ENCODE measurements at regions not wholly inside any gene's neighbourhood (a gene's known extent, or its start where the extent isn't known, plus 50 kb on each side); places are given as distances from the start of the nearest gene placed in this dataset.

GRCh38 chr2:129255610-129256313 is 723.7 kb upstream of the RAB6C start:
- Histone ChIP-seq H3K27me3 (no peaks in the 10 kb centered on the region), H3K4me3 (no peak overlapping the region), H3K4me1 (no peaks in the 10 kb centered on the region), H3K9me3 (no peaks in the 10 kb centered on the region), H3K27ac (no peak overlapping the region), H3K36me3 (no peaks in the 10 kb centered on the region)
- no peak for FAIRE-seq
- no peak for TF ChIP-seq CTCF (IDR thresholded peaks at IDR 0.05)
- intact Hi-C loops (cut with DNase I) = no loop called here
- WGBS, 2 donors = 62 to 77% methylated on average over 4 of the region's 4 CpGs
- DNase-seq = no peak
- ATAC-seq = no peak

GRCh38 chr2:129256642-129257041 is 722.8 kb upstream of the RAB6C start:
- DNase-seq (no peak), FAIRE-seq (no peak), ATAC-seq (no peak)
- intact Hi-C loops (cut with DNase I) = no loop called here
- Histone ChIP-seq H3K4me1 (no peaks in the 10 kb centered on the region), H3K36me3 (no peaks in the 10 kb centered on the region), H3K27ac (no peak overlapping the region), H3K4me3 (no peak overlapping the region), H3K9me3 (no peaks in the 10 kb centered on the region), H3K27me3 (no peaks in the 10 kb centered on the region)
- TF ChIP-seq CTCF (IDR thresholded peaks at IDR 0.05) = no peak
- 53 to 57% methylated on average over 2 of the region's 2 CpGs for WGBS, 2 donors

GRCh38 chr2:129262934-129263333 is 716.5 kb upstream of the RAB6C start:
- Histone ChIP-seq H3K36me3 (no peaks in the 10 kb centered on the region), H3K27me3 (no peaks in the 10 kb centered on the region), H3K9me3 (no peaks in the 10 kb centered on the region), H3K4me3 (no peak overlapping the region), H3K4me1 (no peaks in the 10 kb centered on the region), H3K27ac (no peak overlapping the region)
- DNase-seq (no peak), FAIRE-seq (no peak), ATAC-seq (no peak)
- no peak for TF ChIP-seq CTCF (IDR thresholded peaks at IDR 0.05)
- intact Hi-C loops (cut with DNase I) = no loop called here

- Histone ChIP-seq H3K27ac (no peak overlapping the region), H3K27me3 (no peaks in the 10 kb centered on the region), H3K4me1 (no peaks in the 10 kb centered on the region), H3K9me3 (no peaks in the 10 kb centered on the region), H3K36me3 (no peaks in the 10 kb centered on the region), H3K4me3 (no peak overlapping the region)
- FAIRE-seq (no peak), ATAC-seq (no peak), DNase-seq (no peak)
- intact Hi-C loops (cut with DNase I) = no loop called here
- TF ChIP-seq CTCF (IDR thresholded peaks at IDR 0.05) = no peak
These were observed 715.5 kb upstream of the RAB6C start for GRCh38 chr2:129263939-129264338.

GRCh38 chr2:129267559-129267958 is 711.9 kb upstream of the RAB6C start:
- no peaks in the 10 kb centered on the region for H3K27me3 ChIP-seq
- no peak for TF ChIP-seq CTCF (IDR thresholded peaks at IDR 0.05)
- no peak for FAIRE-seq
- H3K36me3 ChIP-seq = no peaks in the 10 kb centered on the region
- no peak for ATAC-seq
- H3K4me1 ChIP-seq = no peaks in the 10 kb centered on the region
- no peaks in the 10 kb centered on the region for H3K9me3 ChIP-seq
- intact Hi-C loops (cut with DNase I) = no loop called here
- H3K4me3 ChIP-seq = no peak overlapping the region
- no peak for DNase-seq
- H3K27ac ChIP-seq = no peak overlapping the region

Data from pancreas (tissue), 10 donors.